Left hindlimb (tissue), 1 donor: ENCODE measurements at regions not wholly inside any gene's neighbourhood (a gene's known extent, or its start where the extent isn't known, plus 50 kb on each side); places are given as distances from the start of the nearest gene placed in this dataset.

Experiments
- DNase-seq: peaks from one replicate; pipeline ENCODE4 v3.0.0-alpha.2; 2018

- DNase-seq = peak; percentile 87
Observed at GRCh38 chr13:26965952-26966700, 205.5 kb downstream of the USP12 start.

GRCh38 chr13:26964278-26965250 lies 204.0 kb upstream of the GPR12 start:
- no peak for DNase-seq

DNA sequence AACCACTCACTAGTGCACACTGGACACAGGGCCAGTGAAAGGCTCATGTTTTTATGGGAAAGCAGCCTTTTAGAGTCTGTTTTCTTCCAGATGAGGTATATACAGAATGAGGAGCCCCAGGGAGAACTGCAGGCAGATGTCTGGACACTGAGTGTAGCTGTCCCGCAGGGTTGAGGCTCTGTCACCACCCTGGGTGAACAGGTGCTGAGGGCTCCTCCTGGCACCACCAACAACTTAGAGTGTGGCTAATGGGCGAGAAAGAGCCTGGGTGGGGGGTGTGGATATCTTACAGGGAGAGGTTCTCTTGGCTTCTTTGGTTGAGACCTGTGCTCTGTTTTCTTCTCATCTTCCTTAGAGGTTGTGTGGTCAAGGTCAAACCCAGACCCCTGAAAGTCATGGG lies 202.1 kb upstream of the GPR12 start:
- DNase-seq = no peak

DNA sequence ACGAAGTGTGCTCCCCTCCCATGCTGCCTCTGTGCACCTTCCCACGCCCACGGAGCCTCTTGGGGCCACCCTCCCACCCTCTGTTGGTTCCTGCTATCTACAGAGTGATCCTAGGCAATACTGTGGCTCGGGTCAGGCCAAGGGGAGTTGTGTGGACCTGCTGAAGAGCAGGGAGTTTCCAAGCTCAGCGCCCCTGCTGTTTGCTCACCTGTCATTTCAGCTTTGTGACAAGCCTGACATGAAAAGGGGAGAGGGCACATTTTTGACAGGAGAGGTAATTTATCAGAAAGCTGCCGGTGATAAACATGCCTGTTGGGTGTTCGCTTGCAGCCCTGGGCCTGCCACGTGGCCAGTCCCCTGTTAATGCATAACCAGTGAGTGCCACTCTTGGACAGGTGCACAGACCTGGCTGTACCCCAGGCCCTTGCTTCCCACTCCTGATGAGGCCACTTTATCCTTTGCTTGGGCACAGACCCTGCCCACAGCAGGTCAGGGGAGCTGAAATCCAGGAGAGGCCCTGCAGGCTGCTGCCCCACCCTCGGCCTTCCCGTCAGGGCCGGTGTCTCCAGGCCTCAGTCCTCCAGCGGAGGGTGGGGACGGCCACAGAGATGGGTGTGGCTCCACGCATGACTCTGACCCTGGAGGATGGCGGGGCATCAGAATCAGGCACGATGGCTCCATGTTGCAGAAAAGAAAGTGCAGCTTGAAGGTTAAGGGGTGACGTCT lies 201.5 kb upstream of the GPR12 start:
- no peak for DNase-seq

DNA sequence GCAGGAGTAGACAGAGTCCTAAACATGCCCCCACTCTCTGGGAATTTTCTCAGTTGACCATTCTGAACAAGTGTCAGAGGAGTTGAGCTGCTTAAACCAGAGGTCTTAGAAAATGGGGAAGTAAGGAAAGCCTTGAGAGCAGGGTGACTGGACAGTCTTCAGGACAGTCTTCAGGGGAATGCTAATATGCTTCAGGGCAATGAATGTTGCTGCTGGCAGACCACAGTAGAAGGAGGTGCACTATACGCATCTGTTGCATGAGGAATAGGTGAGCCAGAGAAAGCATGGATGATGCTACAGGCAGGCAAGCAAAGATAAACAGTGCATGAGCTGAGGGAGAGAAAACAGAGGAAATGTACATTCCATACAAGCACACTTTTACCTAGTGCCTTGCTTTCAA lies 196.6 kb upstream of the GPR12 start:
- DNase-seq = no peak

- no peak for DNase-seq
Observed at GRCh38 chr13:26956522-26957142, 196.0 kb upstream of the GPR12 start.

- DNase-seq = no peak
Observed at GRCh38 chr13:26954976-26955375, 194.4 kb upstream of the GPR12 start.

DNA sequence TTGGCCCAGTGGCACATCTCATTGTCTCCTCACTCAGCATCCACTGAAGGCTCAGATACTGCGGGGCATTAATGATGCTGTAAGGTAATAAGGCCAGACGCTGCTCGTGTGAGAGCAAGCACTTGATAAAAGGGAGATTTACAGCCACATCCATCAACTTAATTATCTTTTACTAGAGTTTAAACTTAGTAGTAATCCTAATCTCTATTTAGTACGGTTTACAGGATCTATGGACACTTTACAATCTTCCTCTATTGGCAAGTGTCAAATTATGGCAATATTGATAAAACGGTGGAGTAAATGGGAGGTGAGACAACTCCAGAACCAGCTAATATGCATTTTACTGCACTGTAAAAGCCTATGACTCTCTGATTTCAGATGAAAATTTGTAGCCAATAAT lies 192.7 kb upstream of the GPR12 start:
- DNase-seq = no peak

DNA sequence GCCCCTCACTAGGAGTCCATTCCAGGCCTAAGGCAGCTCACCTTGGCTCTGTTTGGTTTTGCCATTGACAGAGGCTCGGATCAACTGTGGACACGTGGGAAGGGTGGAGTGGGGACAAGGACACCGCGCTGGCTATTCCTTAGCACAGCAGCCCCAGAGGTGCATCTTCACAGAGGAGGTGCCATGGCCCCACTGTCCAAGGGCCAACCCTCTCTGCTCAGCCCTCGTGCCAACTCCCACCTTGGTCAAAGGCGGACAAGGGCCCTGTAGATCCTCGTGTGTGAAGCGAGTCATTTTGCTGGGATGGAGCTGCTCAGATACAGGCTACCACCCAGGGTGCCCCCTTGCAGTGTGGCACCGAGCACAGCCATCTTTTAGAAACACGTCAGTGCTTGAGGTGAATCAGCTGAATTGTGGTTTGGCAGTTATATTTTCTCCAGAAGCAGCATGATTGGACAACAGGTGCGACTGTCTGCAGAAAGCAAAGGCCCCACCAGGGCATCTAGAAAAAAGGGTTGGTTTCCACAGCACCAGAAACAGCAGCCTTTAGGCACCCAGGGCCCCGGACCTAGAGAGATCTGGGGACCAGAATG lies 192.1 kb upstream of the GPR12 start:
- no peak for DNase-seq

DNA sequence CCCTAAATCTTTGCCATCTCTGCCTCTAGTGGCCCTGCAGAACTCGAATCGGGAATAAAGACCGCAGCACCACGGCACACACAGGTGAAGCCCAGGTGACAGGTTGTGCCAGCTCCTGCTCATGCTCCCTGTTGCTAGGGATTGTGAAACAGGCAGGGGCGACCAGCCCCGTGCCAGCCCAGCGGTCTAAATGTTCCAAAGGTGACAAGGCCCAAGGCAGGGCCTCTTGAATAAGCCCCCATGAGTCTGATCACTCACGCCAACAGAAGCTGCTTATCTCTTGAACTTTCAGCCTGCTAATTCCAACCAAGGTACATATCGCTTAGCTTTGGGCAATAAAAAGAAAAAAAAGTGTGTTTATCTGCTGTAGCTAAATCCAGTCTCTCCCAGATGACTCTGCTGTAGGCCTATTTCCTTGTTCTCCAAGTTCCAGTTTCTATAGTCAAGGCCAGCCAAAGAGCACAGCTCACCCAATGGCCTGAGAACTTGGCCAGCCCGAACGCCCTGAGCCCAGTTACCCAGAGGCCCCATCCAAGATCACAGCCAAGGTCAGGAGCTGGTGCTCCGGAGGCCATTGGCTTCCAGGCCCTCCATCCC lies 191.1 kb upstream of the GPR12 start:
- no peak for DNase-seq

GRCh38 chr13:26950968-26951367 lies 190.4 kb upstream of the GPR12 start:
- no peak for DNase-seq

DNA sequence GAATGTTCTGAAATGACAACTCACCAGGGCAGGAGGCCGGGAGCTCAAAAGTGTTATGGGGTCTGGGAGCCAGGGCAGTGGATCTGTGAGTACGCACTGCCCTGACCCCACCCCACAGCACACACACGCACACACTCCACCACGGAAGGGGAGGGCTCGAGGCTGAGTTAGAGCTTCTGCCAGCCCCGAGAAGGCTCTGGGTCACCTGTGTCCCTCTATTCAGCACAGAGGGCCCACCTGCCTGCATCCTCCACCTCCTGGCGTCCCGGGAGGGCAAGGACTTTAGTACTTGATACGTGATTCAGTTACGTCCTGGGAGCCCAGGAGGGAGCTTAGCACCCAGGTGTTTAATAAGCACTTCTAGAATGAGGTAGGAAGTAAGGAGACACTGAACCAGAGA lies 190.0 kb upstream of the GPR12 start:
- DNase-seq = no peak

DNA sequence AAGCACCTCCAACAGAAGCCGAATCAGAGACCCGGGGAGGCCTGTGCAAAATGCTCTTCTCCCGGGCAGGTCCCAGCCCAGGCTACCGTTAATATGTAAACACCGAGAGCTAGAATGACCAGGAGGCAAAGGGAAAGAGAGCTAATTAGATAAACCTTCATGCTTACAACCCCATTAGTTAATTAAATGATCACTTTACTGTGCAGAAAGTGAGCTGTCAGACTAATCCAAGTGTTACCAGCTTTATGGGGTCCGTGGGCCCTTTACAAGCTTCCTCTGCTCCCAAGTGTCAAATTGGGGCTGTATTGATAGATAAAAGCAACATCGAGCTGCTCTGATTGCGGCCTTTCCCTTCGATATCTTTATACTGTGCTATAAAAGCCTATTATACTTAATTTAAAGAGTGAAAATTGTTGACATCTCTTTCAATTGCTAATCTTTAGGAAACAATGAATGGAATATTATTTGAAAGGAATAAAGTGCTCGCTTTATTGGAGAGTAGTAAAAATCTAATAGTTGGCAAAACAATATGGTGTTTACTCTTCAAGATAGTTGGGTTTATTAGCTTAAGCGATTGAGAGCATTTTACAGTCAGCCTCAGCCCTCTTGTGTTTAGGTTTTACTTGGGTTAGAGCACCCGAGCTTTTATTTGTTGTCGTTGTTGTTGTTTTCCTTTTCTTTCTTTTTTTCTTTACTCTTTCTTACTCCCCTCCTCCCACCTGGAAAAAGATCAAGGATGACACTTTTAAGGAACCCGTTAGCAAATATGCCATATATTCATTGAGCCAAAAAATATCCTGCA lies 189.3 kb upstream of the GPR12 start:
- no peak for DNase-seq

DNA sequence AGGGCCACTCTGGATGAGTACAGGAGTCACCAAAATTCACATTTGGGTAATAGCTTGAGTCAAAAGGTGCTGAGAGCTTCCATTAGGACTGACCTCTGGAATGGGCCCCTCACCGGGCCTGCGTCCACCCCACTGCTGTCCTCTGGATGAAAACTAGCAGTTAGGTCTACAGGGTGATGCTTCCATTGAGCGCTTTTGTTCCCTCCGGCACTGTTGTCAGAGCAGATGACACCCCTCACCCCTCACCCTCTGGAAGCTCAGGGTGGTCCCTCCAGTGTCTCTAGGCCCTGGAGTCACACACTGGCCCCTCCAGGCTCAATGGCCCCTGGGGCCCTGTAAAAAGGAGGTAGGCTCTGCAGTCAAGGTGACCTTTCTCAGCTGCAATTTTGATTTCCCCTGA lies 187.8 kb upstream of the GPR12 start:
- DNase-seq = no peak

DNA sequence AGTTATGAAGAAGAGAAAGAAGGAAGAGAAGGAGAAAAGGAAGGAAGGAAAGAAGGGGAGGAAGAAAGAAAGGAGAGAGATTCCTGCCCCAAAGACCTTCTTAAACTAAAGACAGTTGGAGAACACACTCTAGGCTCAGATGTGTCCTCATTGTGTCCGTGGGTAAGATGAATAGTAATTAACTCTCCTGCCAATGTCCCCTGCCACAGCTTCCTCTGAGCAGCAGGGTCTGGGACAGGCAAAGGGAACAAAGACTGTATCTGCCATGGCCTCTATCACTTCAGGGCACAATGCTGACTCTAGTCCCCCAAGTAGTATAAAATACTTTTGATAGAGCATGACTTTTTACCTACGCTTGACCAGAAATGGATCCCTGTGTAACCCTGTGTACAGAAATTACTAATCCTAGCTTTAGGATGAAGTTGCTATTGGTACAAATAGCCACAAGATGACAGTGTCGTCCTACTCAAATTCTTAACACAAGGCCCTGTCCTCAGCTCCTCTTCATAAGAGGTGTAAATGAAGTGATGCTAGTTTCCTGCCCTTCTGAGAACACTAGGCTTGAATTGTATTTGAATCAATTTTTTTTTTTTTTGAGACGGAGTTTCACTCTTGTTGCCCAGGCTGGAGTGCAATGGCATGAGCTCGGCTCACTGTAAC lies 186.2 kb upstream of the GPR12 start:
- DNase-seq = no peak

GRCh38 chr13:26943748-26944147 lies 183.2 kb upstream of the GPR12 start:
- DNase-seq = no peak

GRCh38 chr13:26942184-26942583 lies 181.6 kb upstream of the GPR12 start:
- no peak for DNase-seq

DNA sequence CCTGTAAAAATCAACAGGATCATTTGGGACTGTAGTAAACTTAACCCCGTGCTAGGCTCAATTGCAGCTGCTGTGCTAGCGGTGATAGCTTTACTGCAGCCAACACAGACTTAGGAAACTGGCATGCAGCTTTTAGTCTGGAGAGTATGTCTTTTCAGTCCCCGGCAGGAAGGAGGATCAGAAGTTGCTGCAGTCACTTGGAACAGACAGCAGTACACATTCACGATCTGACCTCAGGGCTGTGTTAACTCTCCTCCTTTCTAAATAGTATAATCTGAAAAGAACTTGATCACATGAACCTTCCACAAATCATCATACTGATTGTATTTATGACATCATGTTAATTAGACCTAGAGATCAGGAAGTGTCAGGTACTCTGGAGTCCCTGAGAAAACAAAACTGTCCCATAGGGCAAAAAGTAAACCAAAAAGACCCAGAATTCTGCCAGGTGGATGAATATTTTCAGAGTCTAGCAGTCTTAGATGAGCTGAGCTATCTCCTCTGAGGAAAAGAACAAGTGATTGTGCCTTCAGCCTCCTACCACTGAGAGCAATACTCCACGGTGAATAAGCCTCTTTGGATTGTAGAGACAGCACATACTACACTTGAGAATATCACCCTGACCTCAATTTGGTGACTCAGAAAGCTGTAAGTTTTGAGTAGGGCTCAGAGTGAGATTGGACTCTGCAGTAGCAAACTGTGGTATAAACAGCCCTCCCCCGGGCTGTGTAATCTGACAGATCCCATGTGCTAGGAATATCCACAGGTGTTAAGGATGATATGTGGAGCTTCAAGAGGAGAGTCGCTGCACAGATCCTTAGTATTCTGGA lies 181.0 kb upstream of the GPR12 start:
- no peak for DNase-seq

GRCh38 chr13:26934096-26934495 lies 173.5 kb upstream of the GPR12 start:
- DNase-seq = no peak

GRCh38 chr13:26932465-26932864 lies 171.9 kb upstream of the GPR12 start:
- DNase-seq = no peak
